ENCODE measurements at regions not wholly inside any gene's neighbourhood (a gene's known extent, or its start where the extent isn't known, plus 50 kb on each side); places are given as distances from the start of the nearest gene placed in this dataset.

GRCh38 chr12:47015381-47015780 lies 64.0 kb upstream of the PCED1B start:
- no peak for TF ChIP-seq CTCF (conservative IDR thresholded peaks at IDR 0.05)

GRCh38 chr12:47017041-47017713 lies 62.2 kb upstream of the PCED1B start:
- H3K27ac ChIP-seq = no peak overlapping the region

More at GRCh38 chr12:47015381-47015780, 64.0 kb upstream of the PCED1B start:
- H3K27ac ChIP-seq = no peak overlapping the region

GRCh38 chr12:47017901-47018475 lies 61.4 kb upstream of the PCED1B start:
- H3K27ac ChIP-seq = no peak overlapping the region
- TF ChIP-seq CTCF (conservative IDR thresholded peaks at IDR 0.05) = no peak

More at GRCh38 chr12:47017041-47017713, 62.2 kb upstream of the PCED1B start:
- no peak for TF ChIP-seq CTCF (conservative IDR thresholded peaks at IDR 0.05)

GRCh38 chr12:47020211-47020821 lies 59.1 kb upstream of the PCED1B start:
- H3K27ac ChIP-seq = no peak overlapping the region
- TF ChIP-seq CTCF (conservative IDR thresholded peaks at IDR 0.05) = no peak

- TF ChIP-seq CTCF (conservative IDR thresholded peaks at IDR 0.05) = peak; percentile 88
- H3K27ac ChIP-seq = no peak overlapping the region
Observed at GRCh38 chr12:47021298-47021697, 58.1 kb upstream of the PCED1B start.

GRCh38 chr12:47022296-47022695 lies 57.1 kb upstream of the PCED1B start:
- no peak for TF ChIP-seq CTCF (conservative IDR thresholded peaks at IDR 0.05)
- H3K27ac ChIP-seq = no peak overlapping the region

GRCh38 chr12:47023311-47023710 lies 56.1 kb upstream of the PCED1B start:
- TF ChIP-seq CTCF (conservative IDR thresholded peaks at IDR 0.05) = no peak

More at GRCh38 chr12:47023311-47023710, 56.1 kb upstream of the PCED1B start:
- H3K27ac ChIP-seq = no peak overlapping the region
